ENCODE measurements at regions not wholly inside any gene's neighbourhood (a gene's known extent, or its start where the extent isn't known, plus 50 kb on each side); places are given as distances from the start of the nearest gene placed in this dataset.

DNA sequence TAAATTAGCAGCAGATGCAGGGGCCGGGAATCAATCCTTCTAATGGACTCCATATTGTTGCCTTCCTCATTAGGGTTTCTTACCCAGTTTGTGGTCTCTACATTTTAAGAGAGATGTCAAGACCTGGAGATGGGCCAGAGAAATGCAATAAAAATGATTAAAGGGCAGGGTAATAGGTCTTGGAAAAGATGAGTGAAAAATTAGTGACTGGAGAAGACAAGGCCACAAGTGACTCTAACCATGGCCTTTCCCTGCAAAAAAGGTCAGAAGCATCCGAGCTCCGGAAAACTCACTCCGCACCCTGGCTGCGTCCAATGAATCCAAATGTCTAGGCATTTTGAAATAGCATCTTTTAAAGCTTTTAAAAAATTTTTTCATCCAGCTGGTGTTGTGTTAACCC lies 152.8 kb downstream of the ARRDC4 start:
- Histone ChIP-seq H3K36me3 (ENCODE audit: insufficient read depth, low read length) (no peaks in the 10 kb centered on the region), H3K4me3 (ENCODE audit: low read depth, low read length, poor library complexity, severe bottlenecking) (no peak overlapping the region), H2AFZ (ENCODE audit: low read length) (no peak overlapping the region), H3K4me1 (ENCODE audit: insufficient read depth, low read length, poor library complexity, severe bottlenecking) (no peaks in the 10 kb centered on the region), H3K79me2 (ENCODE audit: insufficient read depth, low read depth, low read length) (no peaks in the 10 kb centered on the region), H3K27ac (ENCODE audit: low read depth, low read length, poor library complexity, severe bottlenecking) (no peak overlapping the region), H4K20me1 (ENCODE audit: insufficient read depth, low read length) (no peaks in the 10 kb centered on the region), H3K4me2 (ENCODE audit: low read length) (no peak overlapping the region), H3K9me2 (ENCODE audit: insufficient read depth, low read length) (no peaks in the 10 kb centered on the region), H3K9me3 (ENCODE audit: low read length) (no peaks in the 10 kb centered on the region)
- TF ChIP-seq, protein P1, sequence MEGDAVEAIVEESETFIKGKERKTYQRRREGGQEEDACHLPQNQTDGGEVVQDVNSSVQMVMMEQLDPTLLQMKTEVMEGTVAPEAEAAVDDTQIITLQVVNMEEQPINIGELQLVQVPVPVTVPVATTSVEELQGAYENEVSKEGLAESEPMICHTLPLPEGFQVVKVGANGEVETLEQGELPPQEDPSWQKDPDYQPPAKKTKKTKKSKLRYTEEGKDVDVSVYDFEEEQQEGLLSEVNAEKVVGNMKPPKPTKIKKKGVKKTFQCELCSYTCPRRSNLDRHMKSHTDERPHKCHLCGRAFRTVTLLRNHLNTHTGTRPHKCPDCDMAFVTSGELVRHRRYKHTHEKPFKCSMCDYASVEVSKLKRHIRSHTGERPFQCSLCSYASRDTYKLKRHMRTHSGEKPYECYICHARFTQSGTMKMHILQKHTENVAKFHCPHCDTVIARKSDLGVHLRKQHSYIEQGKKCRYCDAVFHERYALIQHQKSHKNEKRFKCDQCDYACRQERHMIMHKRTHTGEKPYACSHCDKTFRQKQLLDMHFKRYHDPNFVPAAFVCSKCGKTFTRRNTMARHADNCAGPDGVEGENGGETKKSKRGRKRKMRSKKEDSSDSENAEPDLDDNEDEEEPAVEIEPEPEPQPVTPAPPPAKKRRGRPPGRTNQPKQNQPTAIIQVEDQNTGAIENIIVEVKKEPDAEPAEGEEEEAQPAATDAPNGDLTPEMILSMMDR (conservative IDR thresholded peaks at IDR 0.05; ENCODE audit: low read length): no peak
- no peak for TF ChIP-seq EZH2phosphoT487 (IDR thresholded peaks at IDR 0.05; ENCODE audit: borderline replicate concordance, low read depth, low read length)
- ChIA-PET CTCF (ENCODE audit: unreplicated experiment) (no interaction called here), POLR2A (no interaction called here)
- no TSS peak for BruUV-seq (replicated peaks)
- no peak for DNase-seq (ENCODE audit: low spot score)
- intact Hi-C loops (cut with micrococcal nuclease; ENCODE audit: unreplicated experiment): no loop called here

DNA sequence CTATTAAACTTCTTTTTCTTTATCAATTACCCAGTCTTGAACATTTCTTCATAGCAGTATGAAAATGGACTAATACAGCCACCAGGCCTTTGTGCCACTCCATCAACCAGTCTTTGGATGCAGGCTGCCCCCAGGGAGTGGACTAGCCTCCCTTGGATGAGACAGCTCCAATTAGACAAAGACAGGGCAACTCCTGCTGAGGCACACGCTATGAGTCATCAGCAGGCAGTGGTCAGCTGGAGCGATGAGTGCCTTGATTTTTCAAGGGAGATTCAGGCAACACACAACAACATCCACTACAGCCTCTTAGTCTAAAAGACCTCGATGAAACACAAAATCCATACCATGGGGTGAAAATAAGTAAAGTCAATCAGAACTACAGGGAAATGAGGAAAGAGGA lies 160.1 kb downstream of the ARRDC4 start:
- H3K4me1 ChIP-seq (ENCODE audit: insufficient read depth, low read length, poor library complexity, severe bottlenecking): no peaks in the 10 kb centered on the region
- ChIA-PET CTCF (ENCODE audit: unreplicated experiment) (no interaction called here), POLR2A (no interaction called here)
- no peak overlapping the region for H3K4me2 ChIP-seq (ENCODE audit: low read length)
- no peaks in the 10 kb centered on the region for H4K20me1 ChIP-seq (ENCODE audit: insufficient read depth, low read length)
- no peak overlapping the region for H2AFZ ChIP-seq (ENCODE audit: low read length)
- no peaks in the 10 kb centered on the region for H3K36me3 ChIP-seq (ENCODE audit: insufficient read depth, low read length)
- no peaks in the 10 kb centered on the region for H3K9me3 ChIP-seq (ENCODE audit: low read length)
- BruUV-seq (replicated peaks): no TSS peak
- H3K9me2 ChIP-seq (ENCODE audit: insufficient read depth, low read length): no peaks in the 10 kb centered on the region
- H3K27ac ChIP-seq (ENCODE audit: low read depth, low read length, poor library complexity, severe bottlenecking): no peak overlapping the region
- no peak for DNase-seq (ENCODE audit: low spot score)
- TF ChIP-seq, protein P1 (conservative IDR thresholded peaks at IDR 0.05; ENCODE audit: low read length): no peak
- no peak for TF ChIP-seq EZH2phosphoT487 (IDR thresholded peaks at IDR 0.05; ENCODE audit: borderline replicate concordance, low read depth, low read length)
- no peaks in the 10 kb centered on the region for H3K79me2 ChIP-seq (ENCODE audit: insufficient read depth, low read depth, low read length)
- no peak overlapping the region for H3K4me3 ChIP-seq (ENCODE audit: low read depth, low read length, poor library complexity, severe bottlenecking)
- intact Hi-C loops (cut with micrococcal nuclease; ENCODE audit: unreplicated experiment): no loop called here

DNA sequence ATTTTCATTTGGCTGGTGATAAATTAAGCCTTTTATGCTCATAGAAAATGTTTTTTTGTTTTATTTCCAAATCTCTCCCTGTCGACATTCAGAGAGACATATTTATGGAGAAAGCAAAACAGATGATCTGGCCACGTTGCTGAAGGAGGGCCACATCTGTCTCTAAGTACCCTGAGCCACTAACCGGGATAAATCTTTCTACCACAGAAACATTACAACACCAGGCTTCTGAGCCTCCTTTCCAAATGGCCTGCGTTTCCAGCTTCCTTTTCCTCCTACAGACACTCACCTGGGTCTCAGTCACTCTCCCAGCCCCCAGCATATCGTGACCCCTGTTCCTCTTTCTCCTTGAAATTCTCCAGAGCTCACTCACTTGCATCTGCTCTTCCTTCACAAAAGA lies 161.0 kb downstream of the ARRDC4 start:
- H3K36me3 ChIP-seq (ENCODE audit: insufficient read depth, low read length): no peaks in the 10 kb centered on the region
- ChIA-PET POLR2A (no interaction called here), CTCF (ENCODE audit: unreplicated experiment) (no interaction called here)
- no peaks in the 10 kb centered on the region for H4K20me1 ChIP-seq (ENCODE audit: insufficient read depth, low read length)
- H3K79me2 ChIP-seq (ENCODE audit: insufficient read depth, low read depth, low read length): no peaks in the 10 kb centered on the region
- TF ChIP-seq, protein P1 (conservative IDR thresholded peaks at IDR 0.05; ENCODE audit: low read length): no peak
- no peak for TF ChIP-seq EZH2phosphoT487 (IDR thresholded peaks at IDR 0.05; ENCODE audit: borderline replicate concordance, low read depth, low read length)
- no peak overlapping the region for H2AFZ ChIP-seq (ENCODE audit: low read length)
- no peaks in the 10 kb centered on the region for H3K4me1 ChIP-seq (ENCODE audit: insufficient read depth, low read length, poor library complexity, severe bottlenecking)
- no peak overlapping the region for H3K4me3 ChIP-seq (ENCODE audit: low read depth, low read length, poor library complexity, severe bottlenecking)
- no peak for DNase-seq (ENCODE audit: low spot score)
- no peaks in the 10 kb centered on the region for H3K9me3 ChIP-seq (ENCODE audit: low read length)
- H3K9me2 ChIP-seq (ENCODE audit: insufficient read depth, low read length): no peaks in the 10 kb centered on the region
- no peak overlapping the region for H3K4me2 ChIP-seq (ENCODE audit: low read length)
- no peak overlapping the region for H3K27ac ChIP-seq (ENCODE audit: low read depth, low read length, poor library complexity, severe bottlenecking)
- intact Hi-C loops (cut with micrococcal nuclease; ENCODE audit: unreplicated experiment): no loop called here
- BruUV-seq (replicated peaks): no TSS peak
